Esophagus mucosa (tissue), 1 donor: ENCODE measurements at regions not wholly inside any gene's neighbourhood (a gene's known extent, or its start where the extent isn't known, plus 50 kb on each side); places are given as distances from the start of the nearest gene placed in this dataset.

Experiments
- ATAC-seq: fragments of 200-7000 bp; cut with Tn5 transposase; one replicate; pipeline ENCODE4 v1.9.1; 2020
- donor health status: DM: yes; HTN: yes; CAD: no.

GRCh38 chr2:103814016-103814415 is 1039.9 kb upstream of the POU3F3 start:
- no peak for ATAC-seq

- ATAC-seq: no peak
Observed at GRCh38 chr2:103815731-103816130, 1038.2 kb upstream of the POU3F3 start.

DNA sequence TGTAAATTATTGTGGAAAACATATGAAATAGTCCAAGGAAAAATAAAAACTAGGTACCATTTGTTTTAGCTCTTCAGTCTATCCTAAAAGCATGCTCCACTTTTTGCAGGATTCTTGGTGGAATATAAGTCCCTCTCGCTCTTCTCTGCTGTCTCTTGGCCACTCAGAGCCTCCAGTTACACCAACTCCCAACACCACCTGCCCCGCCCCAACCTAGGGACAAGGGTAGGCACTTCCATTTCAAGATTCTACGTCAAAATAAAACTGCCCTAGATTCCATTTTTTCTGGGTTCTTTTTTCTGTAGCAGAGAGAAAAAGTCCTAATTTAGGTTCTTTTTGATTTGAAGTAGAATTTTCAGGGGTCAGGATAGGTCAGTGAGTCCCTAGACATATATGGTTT is 1036.2 kb upstream of the POU3F3 start:
- ATAC-seq: no peak

DNA sequence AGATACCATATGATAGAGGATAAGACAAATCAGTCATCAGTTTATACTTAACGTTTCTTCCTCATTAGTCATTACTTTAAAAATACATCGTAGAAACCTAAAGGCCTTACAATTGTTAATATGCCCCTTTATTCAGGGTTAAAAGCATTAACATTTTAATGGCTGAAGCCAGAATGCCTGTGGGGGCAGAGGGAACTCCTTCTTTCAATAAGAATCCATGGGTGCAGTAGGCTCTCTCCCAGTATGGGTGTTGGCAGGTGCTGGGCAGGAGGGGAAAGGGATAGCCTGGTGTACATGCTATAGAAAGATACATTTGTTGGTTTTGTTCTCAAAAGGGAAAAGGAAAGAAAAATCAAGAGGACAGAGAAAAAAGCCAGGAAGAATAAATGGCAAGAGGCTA is 1035.7 kb upstream of the POU3F3 start:
- ATAC-seq: no peak

DNA sequence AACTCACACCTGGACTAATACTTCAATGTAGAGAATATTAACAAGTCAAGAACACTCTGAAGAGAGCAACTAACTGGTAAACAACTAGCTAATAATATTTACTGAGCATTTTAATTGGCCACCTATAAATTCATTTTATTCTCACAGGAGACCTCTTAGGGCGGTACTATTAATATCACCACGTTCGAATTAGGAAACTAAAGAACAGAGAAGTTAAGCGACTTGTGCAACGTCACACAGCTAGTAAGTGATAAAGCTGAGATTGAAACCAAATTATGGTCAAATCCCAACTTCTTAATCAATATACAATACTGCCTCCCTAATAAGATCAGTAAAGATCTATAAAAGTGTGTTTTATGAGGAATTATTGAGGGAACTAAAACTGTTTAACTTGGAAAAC is 1034.3 kb upstream of the POU3F3 start:
- ATAC-seq: no peak

GRCh38 chr2:103823847-103824246 is 1030.1 kb upstream of the POU3F3 start:
- ATAC-seq: no peak

- no peak for ATAC-seq
Observed at GRCh38 chr2:103847276-103847675, 1006.6 kb upstream of the POU3F3 start.

- no peak for ATAC-seq
Observed at GRCh38 chr2:103859238-103859637, 994.7 kb upstream of the POU3F3 start.

GRCh38 chr2:103860016-103860415 is 993.9 kb upstream of the POU3F3 start:
- no peak for ATAC-seq

GRCh38 chr2:103868396-103868795 is 985.5 kb upstream of the POU3F3 start:
- ATAC-seq: no peak

DNA sequence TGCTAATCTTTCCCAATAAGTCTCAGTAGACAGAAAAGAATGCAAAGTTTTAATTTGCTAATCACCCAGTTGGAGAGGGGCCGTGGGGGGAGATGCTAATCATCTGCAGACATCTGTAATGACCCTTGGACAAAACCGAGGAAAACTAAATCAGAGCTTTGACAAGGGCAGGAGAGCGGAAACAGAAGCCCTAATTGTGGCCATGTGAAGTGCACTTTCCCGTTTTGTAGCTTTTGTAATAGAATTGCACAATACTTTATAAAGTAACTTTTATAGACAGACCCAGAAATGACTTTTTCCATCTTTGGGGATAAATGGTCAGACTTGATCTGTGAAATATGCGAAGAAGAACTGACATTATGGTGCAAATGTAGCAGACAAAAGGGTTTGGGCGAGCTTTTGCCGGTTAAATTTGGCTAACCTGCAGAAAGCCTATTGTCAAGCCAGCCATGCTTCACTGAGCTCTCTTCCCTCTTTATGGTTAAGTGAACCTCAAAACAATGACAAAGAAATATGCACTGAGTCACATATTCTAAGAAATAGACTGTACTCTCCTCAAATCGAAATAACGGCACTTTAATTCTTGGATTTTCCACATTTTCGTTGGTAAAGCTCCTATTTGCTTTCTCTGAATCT is 980.1 kb upstream of the POU3F3 start:
- ATAC-seq: no peak

DNA sequence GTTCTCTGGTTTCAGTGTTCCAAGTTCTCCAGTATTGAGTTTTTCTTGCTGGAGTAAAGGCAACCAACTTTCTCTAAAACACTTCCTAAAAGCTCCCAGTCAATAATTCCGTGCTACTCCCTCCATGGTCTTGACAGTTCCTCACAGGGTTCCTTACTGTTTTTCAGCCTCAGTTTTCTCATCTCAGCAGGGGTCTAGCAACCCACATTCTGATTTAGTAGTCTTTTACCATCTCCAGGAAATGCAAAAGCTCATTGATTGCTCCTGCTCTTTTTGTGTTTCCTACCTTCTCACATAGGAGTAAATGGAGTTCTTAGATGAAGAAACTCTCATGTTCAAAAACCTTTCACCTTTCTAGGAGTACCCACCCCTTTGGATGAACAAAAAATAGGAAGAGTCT is 978.8 kb upstream of the POU3F3 start:
- ATAC-seq: no peak

DNA sequence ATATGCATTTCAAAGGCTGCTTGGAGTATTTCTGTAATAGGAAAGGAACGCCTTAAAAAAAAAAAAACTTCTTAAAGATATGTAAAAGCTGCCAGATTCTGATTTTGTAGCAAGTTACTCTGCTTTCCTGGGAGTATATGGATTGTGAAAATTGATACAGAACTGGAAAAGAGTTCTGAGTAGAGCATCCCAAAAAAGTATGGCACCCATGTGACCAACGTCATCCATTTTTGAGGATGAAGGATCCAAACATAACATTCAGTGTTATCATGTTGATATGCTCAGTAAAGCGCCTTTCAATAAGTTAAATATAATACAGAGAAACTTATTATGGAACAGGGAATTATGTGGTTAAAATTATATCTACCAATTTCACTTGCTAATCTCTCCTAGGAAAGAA is 978.4 kb upstream of the POU3F3 start:
- no peak for ATAC-seq

GRCh38 chr2:103876611-103877010 is 977.3 kb upstream of the POU3F3 start:
- no peak for ATAC-seq

DNA sequence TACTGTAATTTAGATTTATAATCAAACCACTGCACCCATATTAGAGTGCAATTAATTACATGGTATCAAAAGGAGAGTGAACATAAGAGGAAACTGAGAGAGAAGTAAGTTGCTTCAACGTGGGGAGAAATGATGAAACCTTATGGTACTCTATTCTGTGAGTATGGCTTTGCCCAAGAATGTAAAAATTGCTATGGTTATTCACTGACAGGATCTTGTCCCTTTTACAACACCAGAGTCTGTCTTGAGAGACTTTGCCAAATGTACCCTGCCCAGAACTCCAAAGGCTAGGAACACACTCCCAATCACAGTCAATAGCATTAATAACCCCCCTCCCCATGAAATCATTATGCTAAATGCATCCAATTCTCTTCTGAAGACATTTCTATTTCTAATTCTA is 974.8 kb upstream of the POU3F3 start:
- no peak for ATAC-seq

GRCh38 chr2:103880081-103880834 is 973.7 kb upstream of the POU3F3 start:
- ATAC-seq: no peak

DNA sequence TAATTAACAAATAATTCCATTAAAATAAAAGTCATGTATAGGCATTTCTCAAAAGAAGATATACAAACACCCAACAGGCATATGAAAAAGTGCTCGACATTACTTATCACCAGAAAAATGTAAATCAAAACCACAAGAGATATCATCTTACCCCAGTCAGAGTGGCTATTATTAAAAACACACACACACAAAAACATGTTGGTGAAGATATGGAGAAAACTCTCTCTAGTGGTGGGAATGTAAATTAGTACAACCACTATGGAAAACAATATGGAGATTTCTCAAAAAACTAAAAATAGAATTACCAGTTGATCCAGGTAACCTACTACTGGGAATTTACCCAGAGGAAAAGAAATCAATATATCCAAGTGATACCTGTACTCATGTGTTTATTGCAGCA is 966.3 kb upstream of the POU3F3 start:
- no peak for ATAC-seq

DNA sequence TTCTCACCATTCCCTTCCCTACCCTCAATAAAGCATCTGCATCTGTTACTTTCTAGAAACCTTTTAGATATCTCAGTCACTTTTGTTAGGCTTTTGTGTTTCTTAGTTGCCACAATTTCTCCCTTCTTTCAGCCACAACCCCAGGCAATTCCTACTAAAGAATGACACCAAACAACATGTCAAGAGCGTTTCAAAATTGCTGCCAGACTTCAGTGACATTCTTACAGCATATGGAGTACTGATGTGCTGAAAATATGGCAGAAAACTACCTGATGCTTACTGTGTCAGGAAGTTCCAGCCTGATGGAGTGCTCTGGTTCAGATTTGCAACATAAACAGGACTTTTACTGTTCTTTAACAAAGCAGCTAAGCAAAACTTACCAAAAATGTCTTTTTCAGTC is 957.7 kb upstream of the POU3F3 start:
- ATAC-seq: no peak

- ATAC-seq: no peak
Observed at GRCh38 chr2:103898561-103898960, 955.4 kb upstream of the POU3F3 start.

GRCh38 chr2:103902347-103902746 is 951.6 kb upstream of the POU3F3 start:
- no peak for ATAC-seq

DNA sequence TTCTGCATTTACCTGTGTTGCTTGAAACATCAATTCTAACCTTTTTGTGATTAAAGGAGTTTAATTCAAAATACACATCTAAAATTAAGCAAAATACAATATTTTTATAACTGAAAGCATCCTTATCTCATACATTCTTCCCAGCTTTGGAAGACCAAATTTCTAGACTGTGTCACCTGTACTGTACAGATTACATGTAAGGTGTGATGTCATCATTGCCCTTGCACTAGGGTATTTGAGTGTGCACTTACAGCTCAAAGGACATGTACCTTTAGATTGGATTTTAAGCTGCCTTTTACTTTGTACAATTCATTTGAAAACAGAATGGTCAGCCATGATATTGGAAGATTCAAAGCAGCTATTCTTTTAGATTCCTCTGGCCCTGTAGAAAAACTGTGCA is 932.8 kb upstream of the POU3F3 start:
- ATAC-seq: no peak

GRCh38 chr2:103942199-103942598 is 911.7 kb upstream of the POU3F3 start:
- ATAC-seq: no peak

GRCh38 chr2:103945083-103945482 is 908.8 kb upstream of the POU3F3 start:
- ATAC-seq: no peak
